Fibroblast of lung (primary cell): ENCODE measurements at regions not wholly inside any gene's neighbourhood (a gene's known extent, or its start where the extent isn't known, plus 50 kb on each side); places are given as distances from the start of the nearest gene placed in this dataset.

Source experiments
- EZH2 ChIP-seq: IDR thresholded peaks from 2 replicates; pipeline ENCODE4 v1.5.1; 2012; ENCODE audit warnings: low read length, control low read depth, mild to moderate bottlenecking; ENCODE audit errors: missing control alignments
- TF ChIP-seq, protein P1 (sequence below), 2 donors: IDR thresholded peaks in 1 of 2; conservative IDR thresholded peaks in 1 of 2; 1 replicate in 1 of 2; 2 replicates in 1 of 2; pipeline ENCODE4 v1.5.1; 2011 to 2012; ENCODE audit warnings: low read length in 2 of 2, control low read depth in 1 of 2, inconsistent platforms in 1 of 2, low read depth in 1 of 2, mild to moderate bottlenecking in 1 of 2

DNA sequence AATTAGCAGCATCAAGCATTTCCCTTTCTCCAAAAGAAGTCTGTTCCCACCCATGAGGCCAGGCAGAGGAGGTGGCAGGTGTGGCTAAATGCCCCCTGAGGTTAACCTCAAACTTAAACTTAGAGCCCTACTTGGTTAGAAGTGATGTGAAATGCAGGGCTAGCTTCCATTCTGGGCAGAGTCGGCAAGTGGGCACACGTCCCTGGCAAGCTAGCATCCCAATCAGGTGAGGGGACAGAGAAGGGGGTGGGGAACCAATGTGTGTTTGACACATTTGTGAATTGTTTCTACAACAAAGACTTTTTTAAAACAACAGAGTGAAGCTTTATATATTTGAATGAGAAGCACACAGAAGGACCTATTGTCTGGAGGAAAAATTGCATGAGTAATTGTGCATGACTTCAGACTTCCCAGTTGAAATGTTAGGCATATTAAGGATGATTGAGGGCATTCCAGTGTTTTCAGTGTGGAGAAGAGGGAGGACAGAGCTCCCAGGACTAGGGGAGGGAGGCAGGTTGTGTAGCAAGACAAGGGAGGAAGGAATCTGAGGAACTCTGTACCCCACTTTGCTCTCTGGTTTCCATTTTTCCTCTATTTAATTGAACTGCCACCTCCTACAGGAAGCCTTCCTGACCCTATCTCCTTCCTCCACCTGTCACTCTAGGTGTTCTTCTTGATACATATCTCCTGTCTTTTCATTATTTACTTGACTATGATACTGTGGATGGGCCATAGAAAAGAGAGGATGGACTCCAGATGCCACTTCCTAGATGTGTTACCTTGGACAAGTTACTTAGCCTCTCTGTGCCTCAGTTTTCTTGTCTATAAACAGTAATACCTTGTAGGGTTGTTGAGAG is 83.3 kb upstream of the PICALM start:
- TF ChIP-seq, protein P1, sequence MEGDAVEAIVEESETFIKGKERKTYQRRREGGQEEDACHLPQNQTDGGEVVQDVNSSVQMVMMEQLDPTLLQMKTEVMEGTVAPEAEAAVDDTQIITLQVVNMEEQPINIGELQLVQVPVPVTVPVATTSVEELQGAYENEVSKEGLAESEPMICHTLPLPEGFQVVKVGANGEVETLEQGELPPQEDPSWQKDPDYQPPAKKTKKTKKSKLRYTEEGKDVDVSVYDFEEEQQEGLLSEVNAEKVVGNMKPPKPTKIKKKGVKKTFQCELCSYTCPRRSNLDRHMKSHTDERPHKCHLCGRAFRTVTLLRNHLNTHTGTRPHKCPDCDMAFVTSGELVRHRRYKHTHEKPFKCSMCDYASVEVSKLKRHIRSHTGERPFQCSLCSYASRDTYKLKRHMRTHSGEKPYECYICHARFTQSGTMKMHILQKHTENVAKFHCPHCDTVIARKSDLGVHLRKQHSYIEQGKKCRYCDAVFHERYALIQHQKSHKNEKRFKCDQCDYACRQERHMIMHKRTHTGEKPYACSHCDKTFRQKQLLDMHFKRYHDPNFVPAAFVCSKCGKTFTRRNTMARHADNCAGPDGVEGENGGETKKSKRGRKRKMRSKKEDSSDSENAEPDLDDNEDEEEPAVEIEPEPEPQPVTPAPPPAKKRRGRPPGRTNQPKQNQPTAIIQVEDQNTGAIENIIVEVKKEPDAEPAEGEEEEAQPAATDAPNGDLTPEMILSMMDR (conservative IDR thresholded peaks at IDR 0.05 in 1 of 2, IDR thresholded peaks at IDR 0.05 in 1 of 2; ENCODE audit: low read depth in 1 of 2, low read length in 2 of 2) = no peak
- no peak for TF ChIP-seq EZH2
